HG03159 (cell line): ENCODE measurements at regions not wholly inside any gene's neighbourhood (a gene's known extent, or its start where the extent isn't known, plus 50 kb on each side); places are given as distances from the start of the nearest gene placed in this dataset.

Experiments used
- ATAC-seq: cut with Tn5 transposase; IDR thresholded peaks from one replicate; pipeline ENCODE4 v1.9.1; 2021; ENCODE audit warnings: mild to moderate bottlenecking, moderate library complexity; ENCODE audit not compliant: unreplicated experiment

GRCh38 chr7:155913719-155914118 is 101.5 kb upstream of the SHH start:
- no peak for ATAC-seq

- ATAC-seq: no peak
Measured at GRCh38 chr7:155913291-155913690, 101.0 kb upstream of the SHH start.

- no peak for ATAC-seq
Measured at GRCh38 chr7:155911471-155912105, 99.3 kb upstream of the SHH start.

- ATAC-seq: no peak
Measured at GRCh38 chr7:155908385-155908784, 96.1 kb upstream of the SHH start.

GRCh38 chr7:155907450-155908200 is 95.4 kb upstream of the SHH start:
- no peak for ATAC-seq

GRCh38 chr7:155901176-155901575 is 88.9 kb upstream of the SHH start:
- ATAC-seq: no peak

- ATAC-seq: no peak
Measured at GRCh38 chr7:155899596-155899995, 87.3 kb upstream of the SHH start.

- ATAC-seq: no peak
Measured at GRCh38 chr7:155897758-155898386, 85.6 kb upstream of the SHH start.

- no peak for ATAC-seq
Measured at GRCh38 chr7:155896531-155897263, 84.4 kb upstream of the SHH start.

- no peak for ATAC-seq
Measured at GRCh38 chr7:155893664-155894063, 81.4 kb upstream of the SHH start.

- no peak for ATAC-seq
Measured at GRCh38 chr7:155893176-155893575, 80.9 kb upstream of the SHH start.

GRCh38 chr7:155889636-155890511 is 77.6 kb upstream of the SHH start:
- ATAC-seq: no peak

- ATAC-seq: no peak
Measured at GRCh38 chr7:155887174-155887525, 74.9 kb upstream of the SHH start.

- no peak for ATAC-seq
Measured at GRCh38 chr7:155886391-155887173, 74.3 kb upstream of the SHH start.

GRCh38 chr7:155885167-155886155 is 73.2 kb upstream of the SHH start:
- ATAC-seq: no peak

- ATAC-seq: no peak
Measured at GRCh38 chr7:155884225-155885166, 72.2 kb upstream of the SHH start.

- no peak for ATAC-seq
Measured at GRCh38 chr7:155883491-155884224, 71.4 kb upstream of the SHH start.
